MM.1S (cell line): ENCODE measurements at regions not wholly inside any gene's neighbourhood (a gene's known extent, or its start where the extent isn't known, plus 50 kb on each side); places are given as distances from the start of the nearest gene placed in this dataset.

Experiments
- DNase-seq: peaks from one replicate; pipeline ENCODE4 v3.0.0-alpha.2; 2015
- H2AFZ ChIP-seq: fragments of 300-600 bp; sonication (generic); 2 replicates; pipeline ENCODE4 v1.6.0; 2016; ENCODE audit warnings: antibody characterized with exemption, low read length
- H3F3A ChIP-seq: fragments of 300-600 bp; sonication (generic); 2 replicates; pipeline ENCODE4 v1.6.1; 2016; ENCODE audit warnings: mild to moderate bottlenecking, antibody characterized with exemption, low read length, moderate library complexity, mixed read lengths; ENCODE audit not compliant: insufficient read depth
- H3K27ac ChIP-seq: fragments of 300-600 bp; sonication (generic); 2 replicates; pipeline ENCODE4 v1.5.1; 2016; ENCODE audit warnings: mild to moderate bottlenecking, low read length
- H3K27me3 ChIP-seq: fragments of 300-600 bp; sonication (generic); replicated peaks from 2 replicates; pipeline ENCODE4 v1.6.0; 2016; ENCODE audit warnings: low read length; ENCODE audit not compliant: insufficient read depth
- H3K36me3 ChIP-seq: fragments of 300-600 bp; sonication (generic); replicated peaks from 2 replicates; pipeline ENCODE4 v1.6.1; 2016; ENCODE audit warnings: mild to moderate bottlenecking, low read length, mixed read lengths; ENCODE audit not compliant: insufficient read depth
- H3K4me1 ChIP-seq: fragments of 300-600 bp; sonication (generic); 2 replicates; pipeline ENCODE4 v1.6.1; 2016; ENCODE audit warnings: low read length, mixed read lengths
- H3K4me2 ChIP-seq: fragments of 300-600 bp; sonication (generic); 2 replicates; pipeline ENCODE4 v1.6.0; 2016; ENCODE audit warnings: low read depth, low read length
- H3K4me3 ChIP-seq: fragments of 300-600 bp; sonication (generic); 2 replicates; pipeline ENCODE4 v1.5.1; 2016; ENCODE audit warnings: low read length, mixed read lengths
- H3K79me2 ChIP-seq: fragments of 300-600 bp; sonication (generic); 2 replicates; pipeline ENCODE4 v1.6.1; 2016; ENCODE audit warnings: mixed run types, low read length, mixed read lengths
- H3K9ac ChIP-seq: fragments of 300-600 bp; sonication (generic); 2 replicates; pipeline ENCODE4 v1.6.1; 2016; ENCODE audit warnings: low read length, mixed read lengths
- H3K9me2 ChIP-seq: fragments of 300-600 bp; sonication (generic); replicated peaks from 2 replicates; pipeline ENCODE4 v1.6.1; 2016; ENCODE audit warnings: mild to moderate bottlenecking, low read length, mixed read lengths; ENCODE audit not compliant: insufficient read depth
- H3K9me3 ChIP-seq: fragments of 300-600 bp; sonication (generic); replicated peaks from 2 replicates; pipeline ENCODE4 v1.6.1; 2016; ENCODE audit warnings: mild to moderate bottlenecking, low read length, mixed read lengths; ENCODE audit not compliant: insufficient read depth
- H4K20me1 ChIP-seq: fragments of 300-600 bp; sonication (generic); 2 replicates; pipeline ENCODE4 v1.6.1; 2016; ENCODE audit warnings: mild to moderate bottlenecking, low read length, moderate library complexity, mixed read lengths; ENCODE audit not compliant: insufficient read depth
- EZH2 ChIP-seq: fragments of 300-600 bp; sonication (generic); optimal IDR thresholded peaks from 2 replicates; pipeline ENCODE3; 2017; ENCODE audit warnings: low read depth, mild to moderate bottlenecking, antibody characterized with exemption, low read length, mixed read lengths
- EZH2phosphoT487 ChIP-seq: fragments of 300-600 bp; sonication (generic); IDR thresholded peaks from 2 replicates; pipeline ENCODE4 v1.6.1; 2018; ENCODE audit warnings: antibody characterized with exemption, low read length
- TF ChIP-seq, protein P1 (sequence below): fragments of 300-600 bp; sonication (generic); IDR thresholded peaks from 2 replicates; pipeline ENCODE4 v1.5.1; 2016; ENCODE audit warnings: antibody characterized with exemption, low read length, mixed read lengths

DNA sequence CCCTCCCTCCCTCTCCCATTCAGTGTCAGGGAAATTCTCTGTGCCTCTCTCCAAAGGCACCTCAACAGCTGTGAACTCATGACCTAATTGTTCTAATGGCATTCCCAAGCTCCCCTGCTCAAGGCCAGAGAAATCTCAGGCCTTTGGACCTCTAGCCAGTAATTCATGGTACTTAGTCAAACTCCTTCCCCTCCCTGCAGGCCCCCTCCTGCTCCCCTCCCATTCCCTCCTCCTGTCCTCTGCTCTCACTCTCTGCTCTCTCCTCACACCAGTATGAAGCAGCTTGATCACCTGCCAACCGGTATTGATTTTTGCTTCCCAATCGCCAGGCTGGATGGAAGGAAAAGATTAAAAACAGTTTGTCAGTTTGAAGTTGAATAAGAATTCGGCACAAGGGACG is 370.5 kb upstream of the PBX1 start:
- no peak overlapping the region for H3K27ac ChIP-seq
- TF ChIP-seq EZH2 = no peak
- TF ChIP-seq, protein P1, sequence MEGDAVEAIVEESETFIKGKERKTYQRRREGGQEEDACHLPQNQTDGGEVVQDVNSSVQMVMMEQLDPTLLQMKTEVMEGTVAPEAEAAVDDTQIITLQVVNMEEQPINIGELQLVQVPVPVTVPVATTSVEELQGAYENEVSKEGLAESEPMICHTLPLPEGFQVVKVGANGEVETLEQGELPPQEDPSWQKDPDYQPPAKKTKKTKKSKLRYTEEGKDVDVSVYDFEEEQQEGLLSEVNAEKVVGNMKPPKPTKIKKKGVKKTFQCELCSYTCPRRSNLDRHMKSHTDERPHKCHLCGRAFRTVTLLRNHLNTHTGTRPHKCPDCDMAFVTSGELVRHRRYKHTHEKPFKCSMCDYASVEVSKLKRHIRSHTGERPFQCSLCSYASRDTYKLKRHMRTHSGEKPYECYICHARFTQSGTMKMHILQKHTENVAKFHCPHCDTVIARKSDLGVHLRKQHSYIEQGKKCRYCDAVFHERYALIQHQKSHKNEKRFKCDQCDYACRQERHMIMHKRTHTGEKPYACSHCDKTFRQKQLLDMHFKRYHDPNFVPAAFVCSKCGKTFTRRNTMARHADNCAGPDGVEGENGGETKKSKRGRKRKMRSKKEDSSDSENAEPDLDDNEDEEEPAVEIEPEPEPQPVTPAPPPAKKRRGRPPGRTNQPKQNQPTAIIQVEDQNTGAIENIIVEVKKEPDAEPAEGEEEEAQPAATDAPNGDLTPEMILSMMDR = no peak
- TF ChIP-seq EZH2phosphoT487 = no peak
- no peaks in the 10 kb centered on the region for H3K36me3 ChIP-seq
- H3F3A ChIP-seq = no peaks in the 10 kb centered on the region
- no peaks in the 10 kb centered on the region for H3K9me3 ChIP-seq
- DNase-seq = no peak
- H3K4me1 ChIP-seq = no peaks in the 10 kb centered on the region
- H3K4me3 ChIP-seq = no peak overlapping the region
- H3K9ac ChIP-seq = no peak overlapping the region
- no peaks in the 10 kb centered on the region for H3K79me2 ChIP-seq
- no peaks in the 10 kb centered on the region for H3K27me3 ChIP-seq
- no peak overlapping the region for H3K4me2 ChIP-seq
- no peaks in the 10 kb centered on the region for H3K9me2 ChIP-seq
- no peak overlapping the region for H2AFZ ChIP-seq
- no peaks in the 10 kb centered on the region for H4K20me1 ChIP-seq

DNA sequence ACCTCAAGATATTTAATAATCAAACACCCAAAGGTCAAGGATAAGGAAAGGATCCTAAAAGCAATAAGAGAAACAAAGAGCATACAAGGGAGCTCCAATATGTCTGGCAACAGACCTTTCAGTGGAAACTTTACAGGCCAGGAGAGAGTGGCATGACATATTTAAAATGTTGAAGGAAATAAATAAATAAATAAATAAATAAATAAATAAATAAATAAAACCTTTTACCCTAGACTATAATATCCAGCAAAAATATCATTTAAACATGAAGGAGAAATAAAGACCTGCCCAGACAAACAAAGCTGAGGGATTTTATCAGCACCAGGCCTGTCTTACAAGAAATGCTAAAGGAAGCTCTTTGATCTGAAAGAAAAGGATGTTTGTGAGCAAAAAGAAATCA is 367.8 kb upstream of the PBX1 start:
- no peaks in the 10 kb centered on the region for H3K27me3 ChIP-seq
- DNase-seq = no peak
- H3K4me2 ChIP-seq = no peak overlapping the region
- H3K9me2 ChIP-seq = no peaks in the 10 kb centered on the region
- H3K9me3 ChIP-seq = no peaks in the 10 kb centered on the region
- no peak overlapping the region for H3K27ac ChIP-seq
- no peak for TF ChIP-seq EZH2phosphoT487
- TF ChIP-seq, protein P1 = no peak
- TF ChIP-seq EZH2 = no peak
- H3K4me3 ChIP-seq = no peak overlapping the region
- H3F3A ChIP-seq = no peaks in the 10 kb centered on the region
- H4K20me1 ChIP-seq = no peaks in the 10 kb centered on the region
- no peaks in the 10 kb centered on the region for H3K4me1 ChIP-seq
- no peak overlapping the region for H2AFZ ChIP-seq
- no peaks in the 10 kb centered on the region for H3K79me2 ChIP-seq
- no peak overlapping the region for H3K9ac ChIP-seq
- no peaks in the 10 kb centered on the region for H3K36me3 ChIP-seq

DNA sequence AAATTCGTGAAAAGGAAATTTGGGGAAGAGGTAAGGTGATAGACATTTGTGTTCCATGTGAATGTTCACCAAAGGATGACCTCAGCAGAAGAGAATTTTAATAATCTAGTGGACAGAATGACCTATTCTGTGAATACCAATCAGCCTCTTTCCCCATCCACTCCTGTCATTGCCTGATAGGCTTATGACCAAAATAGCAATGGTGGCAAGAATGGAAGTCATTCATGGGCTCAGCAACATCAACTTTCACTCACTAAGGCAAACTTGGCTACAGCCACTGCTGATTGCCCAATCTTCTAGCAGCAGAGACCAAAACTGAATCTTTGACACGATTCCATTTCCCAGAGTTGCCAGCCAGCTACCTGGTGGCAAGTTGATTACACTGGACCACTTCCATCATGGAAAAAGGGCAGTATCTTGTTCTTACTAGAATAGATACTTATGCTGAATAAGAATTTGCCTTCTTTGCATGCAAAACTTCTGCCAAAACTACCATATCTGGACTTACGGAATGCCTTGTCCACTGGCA is 348.7 kb upstream of the PBX1 start:
- Histone ChIP-seq H3K4me1 (no peaks in the 10 kb centered on the region), H3K36me3 (no peaks in the 10 kb centered on the region), H3K79me2 (no peaks in the 10 kb centered on the region), H4K20me1 (no peaks in the 10 kb centered on the region), H3F3A (no peaks in the 10 kb centered on the region), H3K27me3 (no peaks in the 10 kb centered on the region), H3K4me3 (no peak overlapping the region), H3K9me3 (no peaks in the 10 kb centered on the region; the same call in 1 of the 2 replicates), H3K9me2 (no peaks in the 10 kb centered on the region), H3K9ac (no peak overlapping the region), H2AFZ (no peak overlapping the region), H3K4me2 (no peak overlapping the region), H3K27ac (no peak overlapping the region)
- TF ChIP-seq, protein P1 = no peak
- TF ChIP-seq EZH2phosphoT487 (no peak), EZH2 (no peak)
- DNase-seq = no peak
